Activated CD8-positive, alpha-beta T cell treated with anti-CD3 and anti-CD28 coated beads for 36 hours (primary cell): ENCODE measurements at regions not wholly inside any gene's neighbourhood (a gene's known extent, or its start where the extent isn't known, plus 50 kb on each side); places are given as distances from the start of the nearest gene placed in this dataset.

Experiments
- ATAC-seq: fragments of 200-7000 bp; cut with Tn5 transposase; one replicate; pipeline ENCODE4 v1.10.0; 2021; ENCODE audit warnings: mild to moderate bottlenecking, moderate library complexity
- CTCF ChIA-PET: fragments of 350-600 bp; sonication (Branson Sonifier 250); formaldehyde crosslinking; loops from one replicate; lab custom pipeline; 2021; ENCODE audit warnings: antibody characterized with exemption; lab: Charles Lee
- POLR2A ChIA-PET: fragments of 350-600 bp; sonication (Branson Sonifier 250); formaldehyde crosslinking; loops from one replicate; lab custom pipeline; 2021; ENCODE audit warnings: antibody characterized with exemption; lab: Charles Lee
- DNase-seq: peaks from one replicate; pipeline ENCODE4 v3.0.0-alpha.2; 2020
- H3K27ac Mint-ChIP-seq: one replicate; pipeline ENCODE4 v1.8.0; 2021; ENCODE audit warnings: mild to moderate bottlenecking, mixed read lengths
- H3K27me3 Mint-ChIP-seq: one replicate; pipeline ENCODE4 v1.8.0; 2021; ENCODE audit warnings: mixed read lengths
- H3K36me3 Mint-ChIP-seq: one replicate; pipeline ENCODE4 v1.8.0; 2021; ENCODE audit warnings: low read depth, mixed read lengths
- H3K4me1 Mint-ChIP-seq: one replicate; pipeline ENCODE4 v1.8.0; 2021; ENCODE audit warnings: low read depth, mixed read lengths
- H3K4me3 Mint-ChIP-seq: one replicate; pipeline ENCODE4 v1.8.0; 2021; ENCODE audit warnings: mild to moderate bottlenecking, moderate library complexity, mixed read lengths
- H3K9me3 Mint-ChIP-seq: one replicate; pipeline ENCODE4 v1.8.0; 2021; ENCODE audit warnings: mixed read lengths
- CTCF ChIP-seq: fragments of 200-600 bp; IDR thresholded peaks from one replicate; pipeline ENCODE4 v1.8.0; 2022; ENCODE audit warnings: antibody characterized with exemption, mild to moderate bottlenecking
- intact Hi-C: fragments of 100-400 bp; cut with micrococcal nuclease; formaldehyde crosslinking; loops from one replicate; pipeline ENCODE4 v1.10.0; 2022

- ATAC-seq (no peak), DNase-seq (no peak)
- intact Hi-C loops = no loop called here
- Mint-ChIP-seq H3K4me3 (no peak overlapping the region), H3K4me1 (no peaks in the 10 kb centered on the region), H3K9me3 (peaks cover 3% of the 10 kb centered on the region), H3K27me3 (peaks cover 3% of the 10 kb centered on the region), H3K36me3 (no peaks in the 10 kb centered on the region), H3K27ac (no peak overlapping the region)
- TF ChIP-seq CTCF = no peak
- ChIA-PET POLR2A (no interaction called here), CTCF (no interaction called here)
Observed at GRCh38 chr10:44192435-44192834, 192.5 kb downstream of the CXCL12 start.

GRCh38 chr10:44190541-44190940, 194.4 kb downstream of the CXCL12 start:
- POLR2A ChIA-PET = no interaction called here
- peaks cover 3% of the 10 kb centered on the region for H3K27me3 Mint-ChIP-seq
- peaks cover 3% of the 10 kb centered on the region for H3K9me3 Mint-ChIP-seq
- intact Hi-C loops = no loop called here
- H3K27ac Mint-ChIP-seq = no peak overlapping the region
- no peak for DNase-seq
- ATAC-seq = no peak
- H3K4me3 Mint-ChIP-seq = no peak overlapping the region
- TF ChIP-seq CTCF = no peak
- CTCF ChIA-PET = no interaction called here
- H3K36me3 Mint-ChIP-seq = no peaks in the 10 kb centered on the region
- no peaks in the 10 kb centered on the region for H3K4me1 Mint-ChIP-seq

- no peak for ATAC-seq
- intact Hi-C loops = no loop called here
Observed at GRCh38 chr10:44186821-44187220, 198.1 kb downstream of the CXCL12 start.

GRCh38 chr10:44186150-44186549, 198.7 kb downstream of the CXCL12 start:
- POLR2A ChIA-PET = no interaction called here
- Mint-ChIP-seq H3K36me3 (no peaks in the 10 kb centered on the region), H3K9me3 (peaks cover 3% of the 10 kb centered on the region), H3K27ac (no peak overlapping the region), H3K4me1 (no peaks in the 10 kb centered on the region), H3K4me3 (no peak overlapping the region), H3K27me3 (peaks cover 3% of the 10 kb centered on the region)
- no peak for DNase-seq
- no peak for TF ChIP-seq CTCF
- CTCF ChIA-PET = no interaction called here
- ATAC-seq = no peak
- intact Hi-C loops = no loop called here

More at GRCh38 chr10:44186821-44187220, 198.1 kb downstream of the CXCL12 start:
- CTCF ChIA-PET = no interaction called here
- Mint-ChIP-seq H3K27ac (no peak overlapping the region), H3K4me1 (no peaks in the 10 kb centered on the region), H3K36me3 (no peaks in the 10 kb centered on the region), H3K4me3 (no peak overlapping the region), H3K27me3 (peaks cover 3% of the 10 kb centered on the region), H3K9me3 (peaks cover 3% of the 10 kb centered on the region)
- no peak for TF ChIP-seq CTCF
- no peak for DNase-seq
- POLR2A ChIA-PET = no interaction called here

GRCh38 chr10:44185315-44185666, 199.6 kb downstream of the CXCL12 start:
- Mint-ChIP-seq H3K4me1 (no peaks in the 10 kb centered on the region), H3K27ac (no peak overlapping the region), H3K27me3 (peaks cover 3% of the 10 kb centered on the region), H3K9me3 (peaks cover 1% of the 10 kb centered on the region), H3K36me3 (no peaks in the 10 kb centered on the region), H3K4me3 (no peak overlapping the region)
- POLR2A ChIA-PET = no interaction called here
- ATAC-seq (no peak), DNase-seq (no peak)
- TF ChIP-seq CTCF = no peak
- intact Hi-C loops = no loop called here
- CTCF ChIA-PET = no interaction called here
